Hindlimb muscle (tissue), 1 donor: ENCODE measurements at regions not wholly inside any gene's neighbourhood (a gene's known extent, or its start where the extent isn't known, plus 50 kb on each side); places are given as distances from the start of the nearest gene placed in this dataset.
A peak's percentile ranks its signal among the peaks of the same experiment; 100 is the strongest.

ENCODE experiments used
- DNase-seq: peaks from one replicate; pipeline ENCODE4 v3.0.0-alpha.2; 2013

- DNase-seq = no peak
These were observed 405.4 kb downstream of the TMEM232 start for GRCh38 chr5:110321117-110321516.

GRCh38 chr5:110323357-110323756 is 403.1 kb downstream of the TMEM232 start:
- DNase-seq = no peak

- no peak for DNase-seq
These were observed 402.6 kb downstream of the TMEM232 start for GRCh38 chr5:110323832-110324231.

- DNase-seq = no peak
These were observed 401.6 kb downstream of the TMEM232 start for GRCh38 chr5:110324876-110325275.

GRCh38 chr5:110329955-110330525 is 396.4 kb downstream of the TMEM232 start:
- DNase-seq = no peak

- peak; percentile 4 for DNase-seq
These were observed 393.1 kb downstream of the TMEM232 start for GRCh38 chr5:110333384-110333783.

GRCh38 chr5:110335361-110336066 is 391.0 kb downstream of the TMEM232 start:
- no peak for DNase-seq

GRCh38 chr5:110338341-110339083 is 388.0 kb downstream of the TMEM232 start:
- no peak for DNase-seq

GRCh38 chr5:110339399-110339798 is 387.1 kb downstream of the TMEM232 start:
- DNase-seq = no peak

- no peak for DNase-seq
These were observed 384.6 kb downstream of the TMEM232 start for GRCh38 chr5:110341836-110342235.

GRCh38 chr5:110342683-110343082 is 383.8 kb downstream of the TMEM232 start:
- no peak for DNase-seq

GRCh38 chr5:110343616-110344015 is 382.9 kb downstream of the TMEM232 start:
- DNase-seq = no peak

- DNase-seq = no peak
These were observed 380.8 kb downstream of the TMEM232 start for GRCh38 chr5:110345623-110346022.

GRCh38 chr5:110346893-110347358 is 379.5 kb downstream of the TMEM232 start:
- no peak for DNase-seq

- DNase-seq = no peak
These were observed 378.7 kb downstream of the TMEM232 start for GRCh38 chr5:110347781-110348180.

- DNase-seq = no peak
These were observed 375.0 kb downstream of the TMEM232 start for GRCh38 chr5:110351430-110351829.

GRCh38 chr5:110354311-110354710 is 372.2 kb downstream of the TMEM232 start:
- peak; percentile 11 for DNase-seq

GRCh38 chr5:110354915-110355644 is 371.4 kb downstream of the TMEM232 start:
- peak; percentile 6 for DNase-seq

GRCh38 chr5:110356677-110357076 is 369.8 kb downstream of the TMEM232 start:
- no peak for DNase-seq

GRCh38 chr5:110359221-110359620 is 367.2 kb downstream of the TMEM232 start:
- no peak for DNase-seq

- DNase-seq = no peak
These were observed 365.0 kb downstream of the TMEM232 start for GRCh38 chr5:110361471-110361870.

- no peak for DNase-seq
These were observed 364.2 kb downstream of the TMEM232 start for GRCh38 chr5:110362261-110362660.

GRCh38 chr5:110366716-110367115 is 359.8 kb downstream of the TMEM232 start:
- no peak for DNase-seq
